ENCODE measurements at regions not wholly inside any gene's neighbourhood (a gene's known extent, or its start where the extent isn't known, plus 50 kb on each side); places are given as distances from the start of the nearest gene placed in this dataset.
"Not testable (repeated sequence)": the region's sequence is repeated elsewhere in the genome, so short reads cannot be mapped to it uniquely, and the experiment has no call there.

- Histone ChIP-seq H3K36me3 (no peaks in the 10 kb centered on the region), H3K27me3 (no peaks in the 10 kb centered on the region), H3K27ac (no peak overlapping the region), H3K4me3 (no peak overlapping the region), H3K4me1 (no peaks in the 10 kb centered on the region), H3K9me3 (no peaks in the 10 kb centered on the region)
- 88 to 90% methylated on average over 1 of the region's 1 CpG for WGBS, 2 donors
- DNase-seq, result no peak
- intact Hi-C loops (cut with DNase I), result no loop called here
- TF ChIP-seq POLR2AphosphoS5 (IDR thresholded peaks at IDR 0.05), result no peak
- TF ChIP-seq CTCF (IDR thresholded peaks at IDR 0.05), result no peak
- TF ChIP-seq POLR2A (IDR thresholded peaks at IDR 0.05), result no peak
- TF ChIP-seq EP300 (IDR thresholded peaks at IDR 0.05), result no peak
Observed at GRCh38 chr1:98555814-98556213, 105.7 kb upstream of the SNX7 start.

GRCh38 chr1:98552576-98553074 lies 108.9 kb upstream of the SNX7 start:
- H3K27me3 ChIP-seq; H3K9me3 ChIP-seq; H3K4me3 ChIP-seq; H3K36me3 ChIP-seq; H3K4me1 ChIP-seq; intact Hi-C loops (cut with DNase I); H3K27ac ChIP-seq; DNase-seq: not testable (repeated sequence)
- 46 to 50% methylated on average over 5 of the region's 5 CpGs for WGBS, 2 donors

- TF ChIP-seq POLR2A (IDR thresholded peaks at IDR 0.05), result no peak
- TF ChIP-seq EP300 (IDR thresholded peaks at IDR 0.05), result no peak
- TF ChIP-seq POLR2AphosphoS5 (IDR thresholded peaks at IDR 0.05), result no peak
- no peak for TF ChIP-seq CTCF (IDR thresholded peaks at IDR 0.05)
- DNase-seq, result no peak
- no peak overlapping the region for H3K4me3 ChIP-seq
- H3K27ac ChIP-seq, result no peak overlapping the region
- 45 to 58% methylated on average over 1 of the region's 1 CpG for WGBS, 2 donors
- intact Hi-C loops (cut with DNase I), result no loop called here
- H3K9me3 ChIP-seq, result no peaks in the 10 kb centered on the region
- no peaks in the 10 kb centered on the region for H3K4me1 ChIP-seq
- H3K36me3 ChIP-seq, result no peaks in the 10 kb centered on the region
- H3K27me3 ChIP-seq, result no peaks in the 10 kb centered on the region
Observed at GRCh38 chr1:98550076-98550475, 111.4 kb upstream of the SNX7 start.

GRCh38 chr1:98546319-98546718 lies 115.2 kb upstream of the SNX7 start:
- H3K27ac ChIP-seq, result no peak overlapping the region
- no peaks in the 10 kb centered on the region for H3K27me3 ChIP-seq
- no peak for TF ChIP-seq EP300 (IDR thresholded peaks at IDR 0.05)
- no peak for TF ChIP-seq CTCF (IDR thresholded peaks at IDR 0.05)
- no peak for TF ChIP-seq POLR2A (IDR thresholded peaks at IDR 0.05)
- no peak for TF ChIP-seq POLR2AphosphoS5 (IDR thresholded peaks at IDR 0.05)
- no peak overlapping the region for H3K4me3 ChIP-seq
- H3K4me1 ChIP-seq, result no peaks in the 10 kb centered on the region
- H3K36me3 ChIP-seq, result no peaks in the 10 kb centered on the region
- no peak for DNase-seq
- H3K9me3 ChIP-seq, result no peaks in the 10 kb centered on the region
- intact Hi-C loops (cut with DNase I), result no loop called here

- DNase-seq, result no peak
- Histone ChIP-seq H3K4me1 (no peaks in the 10 kb centered on the region), H3K27ac (no peak overlapping the region), H3K9me3 (no peaks in the 10 kb centered on the region), H3K4me3 (no peak overlapping the region), H3K27me3 (no peaks in the 10 kb centered on the region), H3K36me3 (no peaks in the 10 kb centered on the region)
- WGBS, 2 donors, result 71 to 73% methylated on average over 3 of the region's 3 CpGs
- TF ChIP-seq POLR2AphosphoS5 (IDR thresholded peaks at IDR 0.05) (no peak), CTCF (IDR thresholded peaks at IDR 0.05) (no peak), POLR2A (IDR thresholded peaks at IDR 0.05) (no peak), EP300 (IDR thresholded peaks at IDR 0.05) (no peak)
- intact Hi-C loops (cut with DNase I), result no loop called here
Observed at GRCh38 chr1:98538106-98538505, 123.4 kb upstream of the SNX7 start.
